Activated naive CD4-positive, alpha-beta T cell treated with anti-CD3 and anti-CD28 coated beads for 36 hours (primary cell): ENCODE measurements at regions not wholly inside any gene's neighbourhood (a gene's known extent, or its start where the extent isn't known, plus 50 kb on each side); places are given as distances from the start of the nearest gene placed in this dataset.

ENCODE experiments used
- CTCF ChIA-PET: fragments of 350-600 bp; sonication (Branson Sonifier 250); formaldehyde crosslinking; loops from one replicate; lab custom pipeline; 2021; ENCODE audit warnings: antibody characterized with exemption; lab: Charles Lee
- DNase-seq: peaks from one replicate; pipeline ENCODE4 v3.0.0-alpha.2; 2020
- H3K27ac Mint-ChIP-seq: one replicate; pipeline ENCODE4 v1.8.0; 2021; ENCODE audit warnings: mild to moderate bottlenecking, mixed read lengths
- H3K27me3 Mint-ChIP-seq: one replicate; pipeline ENCODE4 v1.8.0; 2021; ENCODE audit warnings: low read depth, mixed read lengths
- H3K36me3 Mint-ChIP-seq: one replicate; pipeline ENCODE4 v1.8.0; 2021; ENCODE audit warnings: low read depth, mixed read lengths
- H3K4me1 Mint-ChIP-seq: one replicate; pipeline ENCODE4 v1.8.0; 2021; ENCODE audit warnings: low read depth, mixed read lengths
- H3K4me3 Mint-ChIP-seq: one replicate; pipeline ENCODE4 v1.8.0; 2021; ENCODE audit warnings: mild to moderate bottlenecking, moderate library complexity, mixed read lengths
- H3K9me3 Mint-ChIP-seq: one replicate; pipeline ENCODE4 v1.8.0; 2021; ENCODE audit warnings: mixed read lengths
- intact Hi-C: fragments of 100-400 bp; cut with micrococcal nuclease; formaldehyde crosslinking; loops from one replicate; pipeline ENCODE4 v1.15.1; 2023

DNA sequence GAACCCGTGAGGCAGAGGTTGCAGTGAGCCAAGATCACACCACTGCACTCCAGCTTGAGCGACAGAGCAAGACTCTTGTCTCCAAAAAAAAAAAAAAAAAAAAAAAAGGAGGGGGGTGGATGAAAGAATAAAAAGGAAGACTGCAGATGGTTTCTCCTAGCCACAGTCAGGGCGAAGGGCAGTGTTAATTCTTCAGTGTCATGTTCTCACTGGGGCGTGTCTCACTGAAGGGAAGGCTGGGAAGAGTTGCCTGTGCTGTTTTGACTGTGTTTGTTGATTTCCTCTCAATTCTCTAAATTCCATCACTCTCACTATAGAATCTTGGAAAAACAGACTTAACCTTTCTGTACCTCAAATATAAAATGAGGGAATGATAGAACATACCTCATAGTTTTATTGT is 71.6 kb upstream of the DHX15 start:
- Mint-ChIP-seq H3K27ac (no peak overlapping the region), H3K36me3 (no peaks in the 10 kb centered on the region), H3K4me3 (no peak overlapping the region), H3K4me1 (peaks cover 4% of the 10 kb centered on the region), H3K9me3 (no peaks in the 10 kb centered on the region), H3K27me3 (peaks cover 10% of the 10 kb centered on the region)
- CTCF ChIA-PET = no interaction called here
- no peak for DNase-seq
- intact Hi-C loops = no loop called here

DNA sequence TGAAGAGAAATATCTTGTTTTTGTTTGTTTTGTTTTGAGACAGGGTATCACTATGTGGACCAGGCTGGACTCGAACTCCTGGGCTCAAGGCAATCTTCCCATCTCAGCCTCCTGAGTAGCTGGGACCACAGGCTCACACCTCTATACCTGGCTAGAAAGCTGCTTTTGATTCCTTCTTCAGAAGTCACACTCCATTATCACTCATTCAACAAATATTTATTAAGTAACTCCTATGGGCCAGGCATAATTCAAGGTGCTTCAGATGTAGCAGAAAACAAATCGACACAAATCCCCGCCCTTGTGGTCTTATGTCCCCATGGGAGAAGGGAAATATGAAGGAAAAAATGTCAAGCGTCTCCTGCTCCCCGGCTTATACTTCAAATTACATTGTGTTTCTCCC is 72.6 kb upstream of the DHX15 start:
- intact Hi-C loops = no loop called here
- no peak overlapping the region for H3K4me3 Mint-ChIP-seq
- H3K27me3 Mint-ChIP-seq = peaks cover 10% of the 10 kb centered on the region
- no peak overlapping the region for H3K27ac Mint-ChIP-seq
- CTCF ChIA-PET = no interaction called here
- no peaks in the 10 kb centered on the region for H3K36me3 Mint-ChIP-seq
- peaks cover 4% of the 10 kb centered on the region for H3K4me1 Mint-ChIP-seq
- DNase-seq = no peak
- no peaks in the 10 kb centered on the region for H3K9me3 Mint-ChIP-seq

DNA sequence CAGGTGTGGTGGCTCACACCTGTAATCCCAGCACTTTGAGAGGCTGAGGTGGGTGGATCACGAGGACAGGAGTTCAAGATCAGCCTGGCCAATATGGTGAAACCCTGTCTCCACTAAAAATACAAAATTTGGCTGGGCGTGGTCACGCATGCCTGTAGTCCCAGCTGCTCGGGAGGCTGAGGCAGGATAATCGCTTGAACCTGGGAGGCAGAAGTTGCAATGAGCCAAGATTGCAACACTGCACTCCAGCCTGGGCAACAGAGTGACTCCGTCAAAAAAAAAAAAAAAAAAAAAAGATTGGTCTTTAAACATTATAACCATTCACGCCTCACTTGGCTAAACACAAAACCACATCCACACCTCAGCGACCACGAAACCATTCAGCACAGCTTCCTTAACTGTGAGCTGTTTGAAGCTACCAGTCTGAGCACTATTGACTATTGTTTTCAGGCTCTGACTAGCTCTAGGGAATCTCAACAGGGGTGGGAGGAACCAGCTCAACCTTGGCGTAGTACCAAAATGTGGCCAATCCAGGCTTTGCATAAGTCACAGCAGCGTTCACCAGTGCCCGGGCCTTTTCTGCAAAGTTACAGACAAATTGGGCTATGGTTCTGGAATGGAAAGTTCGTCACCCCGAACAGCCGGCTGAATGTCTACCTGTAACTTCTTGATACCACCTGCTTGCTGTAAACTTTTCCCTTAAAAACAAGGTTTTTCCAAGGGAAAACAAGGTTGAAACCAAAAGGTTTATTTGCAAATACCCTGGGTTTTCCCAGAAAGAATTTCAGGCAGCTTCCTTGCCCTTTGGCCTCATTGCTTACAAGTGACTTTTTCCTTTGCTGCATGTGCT is 73.6 kb upstream of the DHX15 start:
- no peak overlapping the region for H3K27ac Mint-ChIP-seq
- H3K9me3 Mint-ChIP-seq = no peaks in the 10 kb centered on the region
- H3K36me3 Mint-ChIP-seq = no peaks in the 10 kb centered on the region
- H3K27me3 Mint-ChIP-seq = peaks cover 10% of the 10 kb centered on the region
- intact Hi-C loops = no loop called here
- CTCF ChIA-PET = no interaction called here
- DNase-seq = peak; percentile 35
- H3K4me1 Mint-ChIP-seq = peaks cover 4% of the 10 kb centered on the region
- no peak overlapping the region for H3K4me3 Mint-ChIP-seq

DNA sequence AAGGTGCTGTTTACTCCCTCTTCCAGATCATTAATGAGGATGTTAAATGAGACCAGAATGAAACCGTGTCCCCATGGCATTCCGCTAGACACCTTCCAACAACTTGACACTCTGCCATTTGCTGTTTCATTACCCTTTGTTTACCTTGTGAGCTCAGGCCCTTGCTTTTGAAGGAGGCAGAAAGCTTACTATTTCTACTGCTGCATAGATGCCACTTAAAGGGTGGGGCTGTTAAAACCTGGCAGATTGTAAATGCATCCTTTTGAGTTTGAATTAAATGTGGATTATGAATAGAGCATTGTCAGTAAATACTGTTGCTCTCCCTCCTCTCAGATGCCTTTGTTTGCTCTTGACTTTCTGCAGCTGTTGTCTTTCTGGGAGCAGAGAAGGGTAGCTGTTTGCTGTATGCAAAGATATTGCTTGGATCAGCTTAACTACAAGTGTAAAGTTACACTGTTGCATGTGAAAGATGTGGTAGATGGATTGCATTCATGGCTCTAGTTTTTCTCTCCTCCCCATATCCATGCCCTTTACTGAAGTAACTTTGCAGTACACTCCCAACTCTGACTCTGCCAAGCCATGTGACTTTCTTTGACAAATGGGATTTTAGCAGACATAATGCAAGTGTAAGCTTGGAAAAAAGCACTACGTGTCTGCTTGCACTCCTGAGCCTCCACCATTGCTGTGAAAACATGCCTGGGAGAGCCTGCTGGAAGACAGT is 75.0 kb upstream of the DHX15 start:
- Mint-ChIP-seq H3K9me3 (no peaks in the 10 kb centered on the region), H3K27ac (no peak overlapping the region), H3K4me1 (peaks cover 4% of the 10 kb centered on the region), H3K27me3 (peaks cover 12% of the 10 kb centered on the region), H3K36me3 (no peaks in the 10 kb centered on the region), H3K4me3 (no peak overlapping the region)
- intact Hi-C loops = no loop called here
- no peak for DNase-seq
- CTCF ChIA-PET = no interaction called here

DNA sequence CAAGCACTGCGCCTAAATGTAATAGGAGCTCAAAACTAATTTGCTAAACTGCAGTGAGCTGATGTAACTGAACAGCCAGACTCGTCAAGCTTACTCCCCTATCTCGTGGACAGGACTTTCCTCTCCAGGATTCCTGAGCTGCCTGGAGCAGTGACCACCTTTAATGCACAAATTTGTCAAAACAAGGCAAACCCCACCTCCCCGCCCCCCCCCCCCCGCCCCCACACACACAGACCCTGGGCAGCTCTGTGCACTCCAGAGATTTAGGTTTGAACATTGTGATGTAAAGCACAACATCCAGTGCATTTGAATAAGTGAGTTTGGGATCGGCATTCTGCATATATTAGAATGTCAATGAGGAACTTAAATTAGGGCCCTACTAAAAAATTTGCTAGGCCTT is 77.7 kb upstream of the DHX15 start:
- Mint-ChIP-seq H3K36me3 (no peaks in the 10 kb centered on the region), H3K4me1 (peaks cover 4% of the 10 kb centered on the region), H3K27ac (no peak overlapping the region), H3K4me3 (no peak overlapping the region), H3K9me3 (no peaks in the 10 kb centered on the region), H3K27me3 (peaks cover 14% of the 10 kb centered on the region)
- no peak for DNase-seq
- CTCF ChIA-PET = no interaction called here
- intact Hi-C loops = no loop called here

DNA sequence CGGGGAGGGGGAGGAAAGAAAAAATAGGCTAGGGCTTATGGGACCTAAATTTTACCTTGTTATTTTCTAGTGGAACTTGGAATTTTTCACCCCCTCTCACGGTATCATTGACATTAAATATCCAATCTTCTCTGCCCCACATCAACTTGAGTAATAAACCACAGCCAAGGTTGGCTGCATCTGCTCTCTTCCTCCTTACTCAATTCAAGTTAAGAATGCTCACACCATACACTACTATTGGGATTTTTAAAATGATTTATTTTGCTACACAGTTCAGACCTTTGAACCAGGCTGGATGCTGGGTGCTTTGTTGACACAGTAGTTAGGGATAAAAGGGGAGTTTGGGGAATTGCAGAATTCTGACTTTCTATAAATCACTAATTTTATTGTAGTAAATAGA is 78.2 kb upstream of the DHX15 start:
- H3K4me3 Mint-ChIP-seq = no peak overlapping the region
- intact Hi-C loops = no loop called here
- CTCF ChIA-PET = no interaction called here
- H3K27ac Mint-ChIP-seq = no peak overlapping the region
- H3K9me3 Mint-ChIP-seq = no peaks in the 10 kb centered on the region
- H3K27me3 Mint-ChIP-seq = peaks cover 14% of the 10 kb centered on the region
- H3K36me3 Mint-ChIP-seq = no peaks in the 10 kb centered on the region
- H3K4me1 Mint-ChIP-seq = peaks cover 4% of the 10 kb centered on the region
- no peak for DNase-seq

DNA sequence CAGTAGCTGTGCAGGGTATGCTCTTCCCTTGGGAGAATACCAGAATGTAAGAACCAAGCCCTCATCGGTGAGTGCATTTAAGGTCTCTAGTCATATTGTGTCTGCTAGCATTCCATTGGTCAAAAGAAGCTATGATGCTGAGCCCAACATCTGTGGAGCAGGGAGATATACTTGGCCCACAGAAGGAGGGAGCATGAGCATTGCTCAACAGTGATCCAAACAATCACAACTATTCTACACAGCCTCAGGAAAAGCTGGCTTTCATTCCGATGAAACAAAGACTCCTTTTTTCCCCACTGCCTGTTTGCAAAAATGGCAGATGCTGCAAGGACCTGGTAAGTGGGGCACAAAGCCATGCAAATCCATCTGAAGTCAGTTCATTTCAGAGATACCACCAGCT is 80.6 kb upstream of the DHX15 start:
- CTCF ChIA-PET = no interaction called here
- Mint-ChIP-seq H3K36me3 (no peaks in the 10 kb centered on the region), H3K4me3 (no peak overlapping the region), H3K27me3 (peaks cover 8% of the 10 kb centered on the region), H3K4me1 (no peaks in the 10 kb centered on the region), H3K9me3 (no peaks in the 10 kb centered on the region), H3K27ac (no peak overlapping the region)
- no peak for DNase-seq
- intact Hi-C loops = no loop called here

DNA sequence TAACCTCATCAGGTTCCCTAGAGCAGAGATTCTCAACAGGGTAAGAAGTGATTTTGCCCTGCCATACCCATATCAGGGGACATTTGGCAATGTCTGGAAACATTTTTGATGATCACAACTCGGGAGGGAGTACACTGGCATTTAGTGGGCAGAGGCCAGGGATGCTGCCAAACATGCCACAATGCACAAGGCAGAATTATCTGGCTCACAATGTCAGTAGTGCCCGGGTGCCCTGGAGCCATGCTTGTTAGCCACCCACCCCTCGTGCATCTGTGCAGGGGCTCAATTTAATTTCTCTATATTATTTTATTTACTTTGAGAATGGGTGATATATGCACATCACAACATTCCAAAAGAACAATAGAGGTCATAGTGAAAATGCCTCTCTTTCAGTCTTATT is 82.0 kb upstream of the DHX15 start:
- no peak for DNase-seq

DNA sequence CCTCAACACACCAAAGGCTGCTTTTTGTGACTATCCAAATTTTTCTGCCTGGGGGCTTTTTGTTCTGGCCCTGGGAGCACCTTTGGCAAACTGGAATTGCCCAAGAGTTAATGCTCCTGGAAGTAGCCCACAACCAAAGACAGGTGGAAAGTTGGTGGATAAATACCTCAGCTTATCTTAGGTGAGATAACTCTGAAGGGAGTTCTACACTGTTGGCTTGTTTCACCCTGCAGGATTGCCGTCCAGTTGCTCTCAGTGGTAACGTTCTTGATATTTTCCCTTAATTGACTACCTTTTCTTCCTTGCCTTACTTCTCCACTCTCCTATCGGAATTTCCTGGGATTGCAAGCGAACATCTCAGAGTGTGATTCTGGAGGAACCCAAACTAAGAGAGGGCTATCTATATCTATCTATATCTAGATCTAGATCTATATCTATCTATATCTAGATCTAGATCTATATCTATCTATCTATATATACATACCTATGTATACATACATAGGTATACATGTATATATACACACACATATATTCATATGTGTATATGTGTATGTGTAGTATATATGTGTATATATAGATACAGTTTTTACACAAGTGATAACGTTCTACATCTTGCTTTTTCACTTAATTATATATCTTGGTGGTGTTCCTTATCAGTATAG is 82.6 kb upstream of the DHX15 start:
- Mint-ChIP-seq H3K9me3 (no peaks in the 10 kb centered on the region), H3K27ac (no peak overlapping the region), H3K4me3 (no peak overlapping the region), H3K27me3 (peaks cover 11% of the 10 kb centered on the region), H3K36me3 (no peaks in the 10 kb centered on the region), H3K4me1 (no peaks in the 10 kb centered on the region)
- intact Hi-C loops = no loop called here
- CTCF ChIA-PET = no interaction called here
- no peak for DNase-seq

More for the DNA sequence above, 82.0 kb upstream of the DHX15 start:
- Mint-ChIP-seq H3K27ac (no peak overlapping the region), H3K36me3 (no peaks in the 10 kb centered on the region), H3K9me3 (no peaks in the 10 kb centered on the region), H3K4me3 (no peak overlapping the region), H3K4me1 (no peaks in the 10 kb centered on the region), H3K27me3 (peaks cover 8% of the 10 kb centered on the region)
- intact Hi-C loops = no loop called here
- CTCF ChIA-PET = no interaction called here

DNA sequence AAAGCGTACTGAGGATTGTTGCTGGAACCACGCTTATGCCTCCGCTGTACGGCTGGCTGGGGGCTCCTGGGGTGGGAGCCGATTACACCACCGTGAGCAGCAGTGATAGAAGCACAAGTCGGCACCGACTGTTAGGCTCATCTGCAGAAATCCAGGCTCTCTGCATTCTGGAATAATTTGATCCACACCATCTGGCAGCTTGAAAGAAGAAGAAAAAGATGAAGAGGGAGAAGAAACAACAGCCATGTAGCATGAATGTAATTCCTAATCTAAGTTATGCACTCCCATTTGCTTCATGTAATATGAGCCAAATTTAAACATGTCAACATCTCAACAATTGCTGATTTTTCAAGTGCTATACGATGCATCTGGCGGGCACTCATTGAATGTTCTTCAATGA is 84.6 kb upstream of the DHX15 start:
- H3K9me3 Mint-ChIP-seq = no peaks in the 10 kb centered on the region
- H3K4me3 Mint-ChIP-seq = no peak overlapping the region
- H3K36me3 Mint-ChIP-seq = no peaks in the 10 kb centered on the region
- intact Hi-C loops = no loop called here
- no peaks in the 10 kb centered on the region for H3K4me1 Mint-ChIP-seq
- CTCF ChIA-PET = no interaction called here
- no peak for DNase-seq
- H3K27me3 Mint-ChIP-seq = peaks cover 11% of the 10 kb centered on the region
- no peak overlapping the region for H3K27ac Mint-ChIP-seq

DNA sequence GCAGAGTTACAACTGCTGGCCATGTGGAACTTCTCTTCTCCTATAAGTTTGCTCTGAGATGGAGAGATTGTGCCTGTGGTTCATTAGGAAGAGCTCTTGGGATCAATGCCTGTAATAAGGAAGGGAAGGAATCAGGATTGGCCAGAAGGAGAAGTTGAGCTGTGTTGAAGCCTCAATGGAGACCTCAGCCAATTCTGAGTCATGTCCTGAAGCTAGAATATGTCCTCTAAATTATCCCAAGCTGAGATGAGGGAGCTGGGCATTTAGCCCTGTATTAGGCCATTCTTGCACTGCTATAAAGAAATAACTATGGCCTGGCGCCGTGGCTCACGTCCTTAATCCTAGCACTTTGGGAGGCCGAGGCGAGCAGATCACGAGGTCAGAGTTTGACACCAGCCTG is 85.4 kb upstream of the DHX15 start:
- DNase-seq = no peak
- Mint-ChIP-seq H3K27me3 (peaks cover 9% of the 10 kb centered on the region), H3K27ac (no peak overlapping the region), H3K9me3 (no peaks in the 10 kb centered on the region), H3K4me3 (no peak overlapping the region), H3K4me1 (no peaks in the 10 kb centered on the region), H3K36me3 (no peaks in the 10 kb centered on the region)
- intact Hi-C loops = no loop called here
- CTCF ChIA-PET = no interaction called here

DNA sequence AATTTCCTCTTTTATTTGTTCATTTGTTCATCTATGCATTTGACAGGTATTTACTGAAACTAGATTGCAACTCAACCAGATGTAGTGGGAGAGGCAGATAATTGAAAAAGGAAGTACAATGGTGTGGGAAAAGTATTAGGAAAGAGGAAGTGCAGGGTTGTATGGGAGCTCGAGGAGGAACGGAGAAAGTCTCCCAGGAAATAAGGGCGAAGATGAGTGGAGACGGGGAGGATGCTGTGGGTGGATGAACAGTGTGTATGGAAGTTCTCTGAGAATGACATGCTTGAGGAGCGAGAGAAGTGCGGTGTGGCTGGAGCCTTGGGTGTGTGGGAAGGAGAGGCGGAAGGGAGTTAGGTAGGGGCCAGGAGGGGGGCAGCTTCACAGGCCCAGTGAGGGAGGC is 87.5 kb upstream of the DHX15 start:
- Mint-ChIP-seq H3K4me1 (no peaks in the 10 kb centered on the region), H3K4me3 (no peak overlapping the region), H3K9me3 (peaks cover 5% of the 10 kb centered on the region), H3K36me3 (no peaks in the 10 kb centered on the region), H3K27ac (no peak overlapping the region), H3K27me3 (peaks cover 7% of the 10 kb centered on the region)
- intact Hi-C loops = no loop called here
- CTCF ChIA-PET = no interaction called here
- DNase-seq = no peak

DNA sequence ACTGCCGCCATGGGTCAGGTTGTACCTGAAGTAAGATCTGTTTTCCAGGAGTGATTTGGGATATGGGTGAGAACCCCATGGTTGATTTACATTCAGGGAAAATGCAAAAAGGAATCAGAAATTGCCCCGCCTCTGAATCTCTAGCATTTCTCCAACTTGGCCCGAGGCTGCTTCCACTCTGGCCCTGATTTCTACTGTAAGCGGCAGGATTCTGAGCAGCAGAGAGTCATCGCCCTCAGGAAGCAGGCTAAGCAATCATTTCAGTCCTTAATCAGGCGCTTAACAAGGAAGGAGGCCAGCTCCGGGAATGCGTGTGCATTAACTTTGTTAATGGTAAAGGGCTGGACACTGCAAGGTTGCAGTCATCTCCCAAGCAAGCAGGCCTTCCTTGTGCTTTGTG is 88.5 kb upstream of the DHX15 start:
- H3K4me1 Mint-ChIP-seq = no peaks in the 10 kb centered on the region
- intact Hi-C loops = no loop called here
- H3K4me3 Mint-ChIP-seq = no peak overlapping the region
- peaks cover 5% of the 10 kb centered on the region for H3K9me3 Mint-ChIP-seq
- H3K36me3 Mint-ChIP-seq = no peaks in the 10 kb centered on the region
- CTCF ChIA-PET = no interaction called here
- H3K27me3 Mint-ChIP-seq = peaks cover 6% of the 10 kb centered on the region
- no peak for DNase-seq
- no peak overlapping the region for H3K27ac Mint-ChIP-seq
